Mesenchymal stem cell (in vitro differentiated cells and primary cell): ENCODE measurements at regions not wholly inside any gene's neighbourhood (a gene's known extent, or its start where the extent isn't known, plus 50 kb on each side); places are given as distances from the start of the nearest gene placed in this dataset.

Experiments
- DNase-seq: peaks from one replicate; pipeline ENCODE4 v3.0.0-alpha.2; 2013
- H2AFZ ChIP-seq: one replicate; pipeline ENCODE4 v1.6.1; 2013; ENCODE audit warnings: low read depth, mild to moderate bottlenecking, control low read depth, inconsistent platforms, low read length, moderate library complexity
- H2AK5ac ChIP-seq: 2 replicates; pipeline ENCODE4 v1.6.1; 2013; ENCODE audit warnings: low read length, moderate library complexity, mild to moderate bottlenecking, inconsistent platforms; ENCODE audit not compliant: severe bottlenecking
- H2BK120ac ChIP-seq: one replicate; pipeline ENCODE4 v1.6.1; 2013; ENCODE audit warnings: low read depth, mild to moderate bottlenecking, inconsistent platforms, low read length, moderate library complexity
- H2BK12ac ChIP-seq, 2 experiments: one replicate each; pipeline ENCODE4 v1.6.1; 2013; ENCODE audit warnings: inconsistent platforms in 2 of 2, low read length in 2 of 2, mild to moderate bottlenecking in 2 of 2, moderate library complexity in 2 of 2, control low read depth in 1 of 2
- H2BK15ac ChIP-seq: one replicate; pipeline ENCODE4 v1.6.1; 2013; ENCODE audit warnings: mild to moderate bottlenecking, low read depth, inconsistent platforms; ENCODE audit not compliant: poor library complexity, severe bottlenecking
- H2BK5ac ChIP-seq: 2 replicates; pipeline ENCODE4 v1.6.1; 2013; ENCODE audit warnings: low read depth, mild to moderate bottlenecking, low read length, control low read depth, inconsistent platforms; ENCODE audit not compliant: poor library complexity, severe bottlenecking
- H3K14ac ChIP-seq, 2 experiments: one replicate each; pipeline ENCODE4 v1.6.1; 2013; ENCODE audit warnings: inconsistent platforms in 2 of 2, low read length in 2 of 2, control low read depth in 1 of 2, mild to moderate bottlenecking in 1 of 2, moderate library complexity in 1 of 2
- H3K18ac ChIP-seq, 2 experiments: one replicate each; pipeline ENCODE4 v1.6.1; 2013; ENCODE audit warnings: inconsistent platforms in 2 of 2, low read length in 2 of 2, control low read depth in 1 of 2, low read depth in 1 of 2, mild to moderate bottlenecking in 1 of 2
- H3K23ac ChIP-seq, 2 experiments: one replicate each; pipeline ENCODE4 v1.6.1; 2013; ENCODE audit warnings: inconsistent platforms in 2 of 2, low read length in 2 of 2, mild to moderate bottlenecking in 2 of 2, moderate library complexity in 2 of 2, control low read depth in 1 of 2
- H3K27ac ChIP-seq: 2 replicates; pipeline ENCODE4 v1.5.1; 2013; ENCODE audit warnings: mild to moderate bottlenecking, moderate library complexity, low read length, control low read depth, inconsistent platforms; ENCODE audit not compliant: poor library complexity, severe bottlenecking
- H3K27me3 ChIP-seq, 2 experiments: 2 replicates each; pipeline versions ENCODE4 v1.6.1 to v1.7.0; 2013; ENCODE audit warnings: low read length in 2 of 2, mild to moderate bottlenecking in 2 of 2, moderate library complexity in 2 of 2, control low read depth in 1 of 2, inconsistent platforms in 1 of 2; ENCODE audit not compliant: control insufficient read depth in 1 of 2, insufficient read depth in 1 of 2
- H3K36me3 ChIP-seq, 2 experiments: 2 replicates each; pipeline versions ENCODE4 v1.6.1 to v1.7.0; 2013; ENCODE audit warnings: low read length in 2 of 2, control low read depth in 1 of 2, inconsistent platforms in 1 of 2, low read depth in 1 of 2, mild to moderate bottlenecking in 1 of 2; ENCODE audit not compliant: insufficient read depth in 2 of 2, control insufficient read depth in 1 of 2
- H3K4ac ChIP-seq, 2 experiments: one replicate each; pipeline ENCODE4 v1.6.1; 2013; ENCODE audit warnings: inconsistent platforms in 2 of 2, low read length in 2 of 2, mild to moderate bottlenecking in 2 of 2, moderate library complexity in 2 of 2, control low read depth in 1 of 2, low read depth in 1 of 2
- H3K4me1 ChIP-seq: 2 replicates; pipeline ENCODE4 v1.6.1; 2013; ENCODE audit warnings: low read depth, low read length, control low read depth; ENCODE audit not compliant: control insufficient read depth, insufficient read depth
- H3K4me2 ChIP-seq: 2 replicates; pipeline ENCODE4 v1.6.1; 2013; ENCODE audit warnings: low read length, mild to moderate bottlenecking, inconsistent platforms; ENCODE audit not compliant: poor library complexity, severe bottlenecking
- H3K4me3 ChIP-seq, 2 experiments: 2 replicates each; pipeline versions ENCODE4 v1.5.1 to v1.7.0; 2013; ENCODE audit warnings: low read length in 2 of 2, mild to moderate bottlenecking in 2 of 2, control low read depth in 1 of 2, low read depth in 1 of 2; ENCODE audit not compliant: insufficient read depth in 1 of 2
- H3K79me1 ChIP-seq: replicated peaks from 2 replicates; pipeline ENCODE4 v1.6.1; 2013; ENCODE audit warnings: mild to moderate bottlenecking, control low read depth, low read length, inconsistent platforms; ENCODE audit not compliant: poor library complexity, severe bottlenecking
- H3K9ac ChIP-seq: 2 replicates; pipeline ENCODE4 v1.7.0; 2013; ENCODE audit warnings: mild to moderate bottlenecking, low read length, moderate library complexity
- H3K9me3 ChIP-seq: 2 replicates; pipeline ENCODE4 v1.7.0; 2013; ENCODE audit warnings: mild to moderate bottlenecking, low read length; ENCODE audit not compliant: control insufficient read depth
- H4K8ac ChIP-seq: one replicate; pipeline ENCODE4 v1.6.1; 2013; ENCODE audit warnings: inconsistent platforms, mild to moderate bottlenecking, low read length, moderate library complexity
- H4K91ac ChIP-seq: one replicate; pipeline ENCODE4 v1.6.1; 2013; ENCODE audit warnings: mild to moderate bottlenecking, low read length, inconsistent platforms
- WGBS: methylation state at CpG from one replicate; pipeline ENCODE4 v1.1.7; 2013; ENCODE audit warnings: mixed read lengths; 5-methylcytosine and 5-hydroxymethylcytosine counted together

- DNase-seq: no peak
- Histone ChIP-seq H2BK5ac (no peak overlapping the region), H3K18ac (peak overlapping the region; percentile 38 to 58), H3K9me3 (no peaks in the 10 kb centered on the region), H3K79me1 (no peaks in the 10 kb centered on the region), H4K91ac (peak overlapping the region; percentile 15), H2AFZ (no peak overlapping the region), H3K4ac (no peak overlapping the region), H3K9ac (no peak overlapping the region), H2BK12ac (peak overlapping the region; percentile 63 to 68), H3K27ac (no peak overlapping the region), H3K4me2 (no peak overlapping the region), H2AK5ac (no peak overlapping the region), H3K14ac (no peak overlapping the region), H3K4me1 (no peaks in the 10 kb centered on the region), H3K23ac (no peak overlapping the region), H2BK15ac (no peak overlapping the region), H4K8ac (peak overlapping the region; percentile 78), H3K27me3 (peaks cover 0 to 77% of the 10 kb centered on the region in 2 experiments), H3K4me3 (no peak overlapping the region), H3K36me3 (no peaks in the 10 kb centered on the region), H2BK120ac (no peak overlapping the region)
- WGBS: 66% methylated on average over 8 of the region's 8 CpGs
Measured at GRCh38 chr16:86403541-86404163, 106.7 kb upstream of the FOXF1 start.

GRCh38 chr16:86404678-86405077 is 105.6 kb upstream of the FOXF1 start:
- Histone ChIP-seq H3K27ac (no peak overlapping the region), H2BK12ac (peak overlapping the region; percentile 67 to 80), H2BK120ac (peak overlapping the region; percentile 58), H3K27me3 (peaks cover 0 to 86% of the 10 kb centered on the region in 2 experiments), H3K4me3 (no peak overlapping the region), H3K14ac (peak overlapping the region in 1 of 2 experiments; percentile 74), H3K4ac (no peak overlapping the region), H3K36me3 (no peaks in the 10 kb centered on the region), H2AK5ac (no peak overlapping the region), H3K18ac (peak overlapping the region in 1 of 2 experiments; percentile 75), H3K4me2 (no peak overlapping the region), H3K4me1 (no peaks in the 10 kb centered on the region), H2AFZ (no peak overlapping the region), H3K9me3 (no peaks in the 10 kb centered on the region), H3K79me1 (no peaks in the 10 kb centered on the region), H3K9ac (no peak overlapping the region), H4K91ac (peak overlapping the region; percentile 80), H2BK15ac (no peak overlapping the region), H3K23ac (no peak overlapping the region), H4K8ac (peak overlapping the region; percentile 19), H2BK5ac (no peak overlapping the region)
- WGBS: 85% methylated on average over 9 of the region's 12 CpGs
- DNase-seq: no peak

GRCh38 chr16:86405319-86405718 is 105.0 kb upstream of the FOXF1 start:
- Histone ChIP-seq H3K9ac (no peak overlapping the region), H3K36me3 (no peaks in the 10 kb centered on the region), H2BK12ac (peak overlapping the region; percentile 67 to 80), H3K27me3 (peaks cover 0 to 86% of the 10 kb centered on the region in 2 experiments), H4K8ac (peak overlapping the region; percentile 78), H3K27ac (no peak overlapping the region), H2BK120ac (no peak overlapping the region), H2BK15ac (peak overlapping the region; percentile 12), H3K23ac (peak overlapping the region in 1 of 2 experiments; percentile 9), H2AK5ac (no peak overlapping the region), H4K91ac (no peak overlapping the region), H3K14ac (peak overlapping the region in 1 of 2 experiments; percentile 74), H3K4ac (no peak overlapping the region), H3K9me3 (no peaks in the 10 kb centered on the region), H3K18ac (peak overlapping the region in 1 of 2 experiments; percentile 75), H3K4me3 (no peak overlapping the region), H3K4me1 (no peaks in the 10 kb centered on the region), H2BK5ac (no peak overlapping the region), H3K4me2 (no peak overlapping the region), H3K79me1 (no peaks in the 10 kb centered on the region), H2AFZ (no peak overlapping the region)
- peak; percentile 44 for DNase-seq
- 82% methylated on average over 12 of the region's 12 CpGs for WGBS

GRCh38 chr16:86406056-86406455 is 104.3 kb upstream of the FOXF1 start:
- H3K14ac ChIP-seq: no peak overlapping the region
- H4K91ac ChIP-seq: peak overlapping the region; percentile 45
- no peak overlapping the region for H2AK5ac ChIP-seq
- no peak overlapping the region for H2AFZ ChIP-seq
- H3K4me1 ChIP-seq: no peaks in the 10 kb centered on the region
- H3K23ac ChIP-seq: no peak overlapping the region
- 92% methylated on average over 10 of the region's 10 CpGs for WGBS
- peak overlapping the region; percentile 12 for H2BK15ac ChIP-seq
- H3K27me3 ChIP-seq: peaks cover 0 to 86% of the 10 kb centered on the region in 2 experiments
- peak overlapping the region; percentile 61 for H4K8ac ChIP-seq
- H2BK120ac ChIP-seq: no peak overlapping the region
- H3K4me2 ChIP-seq: no peak overlapping the region
- H3K79me1 ChIP-seq: no peaks in the 10 kb centered on the region
- H3K9me3 ChIP-seq: peaks cover 6% of the 10 kb centered on the region
- H2BK5ac ChIP-seq: no peak overlapping the region
- H3K4ac ChIP-seq: no peak overlapping the region
- H2BK12ac ChIP-seq: peak overlapping the region in 1 of 2 experiments; percentile 83
- H3K27ac ChIP-seq: no peak overlapping the region
- no peaks in the 10 kb centered on the region for H3K36me3 ChIP-seq
- no peak overlapping the region for H3K9ac ChIP-seq
- H3K18ac ChIP-seq: peak overlapping the region; percentile 67 to 69
- no peak for DNase-seq
- no peak overlapping the region for H3K4me3 ChIP-seq
